GM12878 (cell line): ENCODE measurements at regions not wholly inside any gene's neighbourhood (a gene's known extent, or its start where the extent isn't known, plus 50 kb on each side); places are given as distances from the start of the nearest gene placed in this dataset.

Source experiments
- ATAC-seq: fragments of 200-7000 bp; cut with Tn5 transposase; 3 replicates; pipeline ENCODE4 v1.9.1; 2020; ENCODE audit warnings: mild to moderate bottlenecking, moderate library complexity
- BruUV-seq: library from RNA; stranded (reverse); fragments of 400-500 nt; replicated peaks from 2 replicates; lab custom pipeline; 2021; lab: Mats Ljungman, UMichigan
- CTCF ChIA-PET: fragments of 300-600 bp; sonication (Branson Sonifier 250); formaldehyde crosslinking; extraction: SDS; loops from one replicate; lab custom pipeline; 2021; ENCODE audit warnings: inconsistent platforms; lab: Yijun Ruan, JAX
- POLR2A ChIA-PET: fragments of 350-600 bp; formaldehyde crosslinking; extraction: SDS; loops from one replicate; lab custom pipeline; 2021; ENCODE audit warnings: inconsistent platforms; lab: Charles Lee
- RAD21 ChIA-PET: fragments of 300-600 bp; sonication (Branson Sonifier 250); formaldehyde crosslinking; loops from one replicate; lab custom pipeline; 2023; ENCODE audit warnings: antibody characterized with exemption; ENCODE audit not compliant: unreplicated experiment; lab: Charles Lee
- SMC1A ChIA-PET: fragments of 300-600 bp; sonication (Branson Sonifier 250); formaldehyde crosslinking; loops from one replicate; lab custom pipeline; 2023; ENCODE audit not compliant: unreplicated experiment, uncharacterized antibody; lab: Charles Lee
- DNase-seq: peaks from one replicate; pipeline ENCODE4 v3.0.0-alpha.2; 2011; ENCODE audit warnings: low read depth, low spot score
- FAIRE-seq: peaks from 3 replicates; lab custom pipeline; 2011; peaks lifted over from hg19 to GRCh38; lab: Jason Lieb, UNC
- H2AFZ ChIP-seq: 2 replicates; pipeline ENCODE4 v1.6.0; 2011; ENCODE audit warnings: low read depth, low read length, control low read depth; ENCODE audit not compliant: control insufficient read depth
- H3K27ac ChIP-seq: 2 replicates; pipeline ENCODE4 v1.5.1; 2011; ENCODE audit warnings: control low read depth; ENCODE audit not compliant: control insufficient read depth, insufficient read depth
- H3K27me3 ChIP-seq, 2 experiments: replicated peaks in 1 of 2; 2 replicates each; pipeline versions ENCODE4 v1.6.0 to v1.6.1; 2011; ENCODE audit warnings: low read length in 1 of 2; ENCODE audit not compliant: control insufficient read depth in 2 of 2, insufficient read depth in 2 of 2
- H3K36me3 ChIP-seq, 2 experiments: 2 replicates each; pipeline ENCODE4 v1.5.1; 2011; ENCODE audit warnings: low read length in 1 of 2; ENCODE audit not compliant: control insufficient read depth in 2 of 2, insufficient read depth in 2 of 2
- H3K4me1 ChIP-seq: 2 replicates; pipeline ENCODE4 v1.6.1; 2011; ENCODE audit warnings: mild to moderate bottlenecking, low read length, moderate library complexity, mixed read lengths; ENCODE audit not compliant: control insufficient read depth, insufficient read depth
- H3K4me2 ChIP-seq: 2 replicates; pipeline ENCODE4 v1.6.0; 2011; ENCODE audit warnings: control low read depth; ENCODE audit not compliant: control insufficient read depth, insufficient read depth
- H3K4me3 ChIP-seq: fragments of 200-600 bp; sonication (generic); 2 replicates; pipeline ENCODE4 v1.5.1; 2016
- H3K79me2 ChIP-seq: 2 replicates; pipeline ENCODE4 v1.6.0; 2011; ENCODE audit warnings: low read length; ENCODE audit not compliant: control insufficient read depth, insufficient read depth
- H3K9ac ChIP-seq: 2 replicates; pipeline ENCODE4 v1.8.0; 2011; ENCODE audit warnings: low read length, control low read depth, mixed read lengths; ENCODE audit not compliant: control insufficient read depth, insufficient read depth
- H3K9me3 ChIP-seq: replicated peaks from 3 replicates; pipeline ENCODE4 v1.5.1; 2011; ENCODE audit warnings: mild to moderate bottlenecking, low read length; ENCODE audit not compliant: control insufficient read depth, insufficient read depth
- H4K20me1 ChIP-seq: 2 replicates; pipeline ENCODE4 v1.6.0; 2011; ENCODE audit not compliant: control insufficient read depth, insufficient read depth
- CBFB ChIP-seq: IDR thresholded peaks from 2 replicates; pipeline ENCODE4 v1.6.1; 2016; ENCODE audit warnings: antibody characterized with exemption, low read depth
- JUND ChIP-seq: IDR thresholded peaks from 2 replicates; pipeline ENCODE4 v1.6.1; 2012; ENCODE audit warnings: low read depth, mild to moderate bottlenecking, low read length, improper control_type of control experiment, moderate library complexity
- NFIC ChIP-seq: IDR thresholded peaks from 2 replicates; pipeline ENCODE4 v1.6.1; 2012; ENCODE audit warnings: low read depth, mild to moderate bottlenecking, inconsistent platforms, low read length, moderate library complexity
- NFXL1 ChIP-seq: fragments of 450-650 bp; IDR thresholded peaks from 2 replicates; pipeline ENCODE4 v1.6.1; 2017; ENCODE audit warnings: antibody characterized with exemption, mild to moderate bottlenecking, borderline replicate concordance
- PBX3 ChIP-seq: IDR thresholded peaks from 2 replicates; pipeline ENCODE4 v1.6.1; 2011; ENCODE audit warnings: mild to moderate bottlenecking, low read depth, low read length, moderate library complexity; ENCODE audit not compliant: insufficient replicate concordance
- SPI1 ChIP-seq: IDR thresholded peaks from 2 replicates; pipeline ENCODE4 v1.6.1; 2011; ENCODE audit warnings: low read depth, mild to moderate bottlenecking, low read length, moderate library complexity, borderline replicate concordance; ENCODE audit not compliant: insufficient read depth
- YBX1 ChIP-seq: fragments of 450-650 bp; IDR thresholded peaks from 2 replicates; pipeline ENCODE4 v1.6.1; 2016; ENCODE audit warnings: antibody characterized with exemption
- ZNF687 ChIP-seq: fragments of 450-650 bp; IDR thresholded peaks from 2 replicates; pipeline ENCODE4 v1.6.1; 2017; ENCODE audit warnings: mild to moderate bottlenecking, moderate library complexity
- WGBS: methylation state at CpG from one replicate; pipeline ENCODE4 v1.1.6; 2016; ENCODE audit warnings: low lambda C conversion rate; ENCODE audit not compliant: insufficient replicate concordance, insufficient coverage; ENCODE audit errors: missing lambda C conversion rate; 5-methylcytosine and 5-hydroxymethylcytosine counted together
- in situ Hi-C: fragments of 300-500 bp; cut with MboI; formaldehyde crosslinking; loops from 9 replicates; pipeline ENCODE4 v1.14.3; 2018; ENCODE audit warnings: mixed read lengths
- intact Hi-C: fragments of 100-400 bp; cut with micrococcal nuclease; formaldehyde crosslinking; loops from one replicate; pipeline ENCODE4 v1.14.2; 2022; ENCODE audit not compliant: unreplicated experiment
- TF ChIP-seq, protein P1 (sequence below): fragments of 150-350 bp; IDR thresholded peaks from 2 replicates; pipeline ENCODE4 v1.6.1; 2014; ENCODE audit warnings: mild to moderate bottlenecking, low read depth, low read length

- POLR2A ChIA-PET, result no interaction called here
- no peak for ATAC-seq
- RAD21 ChIA-PET, result no interaction called here
- CTCF ChIA-PET, result no interaction called here
- no peak overlapping the region for H3K9ac ChIP-seq
- intact Hi-C loops (no loop called here), in situ Hi-C loops (no loop called here)
- SMC1A ChIA-PET, result no interaction called here
- no peak overlapping the region for H2AFZ ChIP-seq
- FAIRE-seq, result no peak
- TF ChIP-seq SPI1, result no peak
- TF ChIP-seq, all 136 proteins: peak for 0
- Histone ChIP-seq H3K27me3 (no peaks in the 10 kb centered on the region), H3K4me1 (no peaks in the 10 kb centered on the region), H3K4me2 (no peak overlapping the region), H3K4me3 (no peak overlapping the region), H3K9me3 (no peaks in the 10 kb centered on the region), H3K36me3 (no peaks in the 10 kb centered on the region), H3K27ac (no peak overlapping the region), H3K79me2 (no peaks in the 10 kb centered on the region), H4K20me1 (no peaks in the 10 kb centered on the region)
- WGBS, result 0% methylated on average over 1 of the region's 1 CpG
- no TSS peak for BruUV-seq
- DNase-seq, result no peak
Measured at GRCh38 chr4:100690812-100691211, 173.0 kb upstream of the EMCN start.

- no peak for FAIRE-seq
- TF ChIP-seq NFXL1 (no peak), ZNF687 (no peak), PBX3 (no peak), NFIC (no peak), JUND (no peak), CBFB (no peak), YBX1 (no peak)
- TF ChIP-seq, protein P1, sequence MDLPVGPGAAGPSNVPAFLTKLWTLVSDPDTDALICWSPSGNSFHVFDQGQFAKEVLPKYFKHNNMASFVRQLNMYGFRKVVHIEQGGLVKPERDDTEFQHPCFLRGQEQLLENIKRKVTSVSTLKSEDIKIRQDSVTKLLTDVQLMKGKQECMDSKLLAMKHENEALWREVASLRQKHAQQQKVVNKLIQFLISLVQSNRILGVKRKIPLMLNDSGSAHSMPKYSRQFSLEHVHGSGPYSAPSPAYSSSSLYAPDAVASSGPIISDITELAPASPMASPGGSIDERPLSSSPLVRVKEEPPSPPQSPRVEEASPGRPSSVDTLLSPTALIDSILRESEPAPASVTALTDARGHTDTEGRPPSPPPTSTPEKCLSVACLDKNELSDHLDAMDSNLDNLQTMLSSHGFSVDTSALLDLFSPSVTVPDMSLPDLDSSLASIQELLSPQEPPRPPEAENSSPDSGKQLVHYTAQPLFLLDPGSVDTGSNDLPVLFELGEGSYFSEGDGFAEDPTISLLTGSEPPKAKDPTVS, result no peak
Measured at GRCh38 chr4:100688368-100688767, 170.5 kb upstream of the EMCN start.

More at GRCh38 chr4:100688368-100688767, 170.5 kb upstream of the EMCN start:
- POLR2A ChIA-PET, result no interaction called here
- H4K20me1 ChIP-seq, result no peaks in the 10 kb centered on the region
- no peak overlapping the region for H3K4me3 ChIP-seq
- H3K79me2 ChIP-seq, result no peaks in the 10 kb centered on the region
- H3K27ac ChIP-seq, result no peak overlapping the region
- H3K27me3 ChIP-seq, result no peaks in the 10 kb centered on the region
- CTCF ChIA-PET, result no interaction called here
- SMC1A ChIA-PET, result no interaction called here
- H2AFZ ChIP-seq, result no peak overlapping the region
- DNase-seq (no peak), ATAC-seq (no peak)
- H3K9ac ChIP-seq, result no peak overlapping the region
- in situ Hi-C loops (no loop called here), intact Hi-C loops (no loop called here)
- H3K4me2 ChIP-seq, result no peak overlapping the region
- no TSS peak for BruUV-seq
- WGBS, result 2% methylated on average over 2 of the region's 2 CpGs
- no peaks in the 10 kb centered on the region for H3K4me1 ChIP-seq
- no peaks in the 10 kb centered on the region for H3K9me3 ChIP-seq
- H3K36me3 ChIP-seq, result no peaks in the 10 kb centered on the region
- RAD21 ChIA-PET, result no interaction called here
